HEK293 (cell line): ENCODE measurements at regions not wholly inside any gene's neighbourhood (a gene's known extent, or its start where the extent isn't known, plus 50 kb on each side); places are given as distances from the start of the nearest gene placed in this dataset.

ENCODE experiments used
- CTCF ChIA-PET: fragments of 350-600 bp; formaldehyde crosslinking; extraction: SDS; loops from one replicate; lab custom pipeline; 2021; ENCODE audit warnings: antibody characterized with exemption; lab: Yijun Ruan, JAX
- POLR2A ChIA-PET: fragments of 300-600 bp; formaldehyde crosslinking; extraction: SDS; loops from one replicate; lab custom pipeline; 2020; ENCODE audit warnings: antibody characterized with exemption, inconsistent platforms; lab: Yijun Ruan, JAX
- H3K27ac ChIP-seq: fragments of 200-500 bp; sonication (Bioruptor generic); 2 replicates; pipeline ENCODE4 v1.5.1; 2014; ENCODE audit warnings: low read depth, low read length, control low read depth, inconsistent platforms; ENCODE audit errors: extremely low read depth
- H3K36me3 ChIP-seq, 2 experiments: fragments of 200-500 bp in 1 of 2; sonication (Bioruptor generic) in 1 of 2; 1 replicate in 1 of 2; 2 replicates in 1 of 2; pipeline ENCODE4 v1.5.1; 2014 to 2017; ENCODE audit warnings: inconsistent platforms in 2 of 2, low read length in 2 of 2; ENCODE audit not compliant: control insufficient read depth in 2 of 2, insufficient read depth in 1 of 2
- H3K4me1 ChIP-seq: fragments of 200-500 bp; sonication (Bioruptor generic); 2 replicates; pipeline ENCODE4 v1.5.1; 2014; ENCODE audit warnings: mild to moderate bottlenecking, low read length, inconsistent platforms; ENCODE audit not compliant: control insufficient read depth, insufficient read depth
- H3K4me3 ChIP-seq: 2 replicates; pipeline ENCODE4 v1.5.1; 2011; ENCODE audit warnings: low read depth, mild to moderate bottlenecking, control low read depth, low read length, moderate library complexity
- H3K9me3 ChIP-seq: fragments of 200-500 bp; sonication (Bioruptor generic); 2 replicates; pipeline ENCODE4 v1.5.1; 2014; ENCODE audit warnings: low read depth, low read length, inconsistent platforms; ENCODE audit not compliant: control insufficient read depth, insufficient read depth
- AEBP2 ChIP-seq: fragments of 450-650 bp; formaldehyde crosslinking; IDR thresholded peaks from 2 replicates; pipeline ENCODE4 v1.5.1; 2016; ENCODE audit warnings: missing biosample characterization, missing genetic modification characterization, borderline replicate concordance
- INSM2 ChIP-seq: fragments of 450-650 bp; formaldehyde crosslinking; IDR thresholded peaks from 2 replicates; pipeline ENCODE4 v1.5.1; 2016; ENCODE audit warnings: missing biosample characterization, missing genetic modification characterization
- KLF8 ChIP-seq: fragments of 450-650 bp; formaldehyde crosslinking; IDR thresholded peaks from 2 replicates; pipeline ENCODE4 v1.5.1; 2016; ENCODE audit warnings: missing biosample characterization, missing genetic modification characterization
- MEIS1 ChIP-seq: sonication (generic); formaldehyde crosslinking; IDR thresholded peaks from 2 replicates; pipeline ENCODE4 v1.8.1; 2022; ENCODE audit warnings: missing genetic modification reagents, mild to moderate bottlenecking, borderline replicate concordance
- SP7 ChIP-seq: fragments of 450-650 bp; formaldehyde crosslinking; IDR thresholded peaks from 2 replicates; pipeline ENCODE4 v1.5.1; 2016; ENCODE audit warnings: missing biosample characterization, missing genetic modification characterization
- ZBTB6 ChIP-seq: fragments of 450-650 bp; formaldehyde crosslinking; IDR thresholded peaks from 2 replicates; pipeline ENCODE4 v1.5.1; 2017; ENCODE audit warnings: missing biosample characterization, missing genetic modification characterization
- ZBTB8A ChIP-seq: fragments of 450-650 bp; formaldehyde crosslinking; IDR thresholded peaks from 2 replicates; pipeline ENCODE4 v1.5.1; 2016; ENCODE audit warnings: missing biosample characterization, missing genetic modification characterization
- ZFHX2 ChIP-seq: fragments of 450-650 bp; formaldehyde crosslinking; conservative IDR thresholded peaks from 2 replicates; pipeline ENCODE4 v1.5.1; 2016; ENCODE audit warnings: missing biosample characterization, missing genetic modification characterization
- ZNF112 ChIP-seq: fragments of 450-650 bp; formaldehyde crosslinking; IDR thresholded peaks from 2 replicates; pipeline ENCODE4 v1.5.0; 2017; ENCODE audit warnings: missing biosample characterization, missing genetic modification characterization
- ZNF202 ChIP-seq: fragments of 450-650 bp; formaldehyde crosslinking; IDR thresholded peaks from 2 replicates; pipeline ENCODE4 v1.5.1; 2016; ENCODE audit warnings: missing biosample characterization, missing genetic modification characterization, borderline replicate concordance
- ZNF23 ChIP-seq: fragments of 450-650 bp; formaldehyde crosslinking; IDR thresholded peaks from 2 replicates; pipeline ENCODE4 v1.5.1; 2016; ENCODE audit warnings: missing biosample characterization, missing genetic modification characterization, borderline replicate concordance
- ZNF324 ChIP-seq: fragments of 450-650 bp; formaldehyde crosslinking; IDR thresholded peaks from 2 replicates; pipeline ENCODE4 v1.5.1; 2016; ENCODE audit warnings: missing biosample characterization, missing genetic modification characterization
- ZNF350 ChIP-seq: fragments of 450-650 bp; formaldehyde crosslinking; IDR thresholded peaks from 2 replicates; pipeline ENCODE4 v1.5.0; 2017; ENCODE audit warnings: missing biosample characterization, mild to moderate bottlenecking, missing genetic modification characterization
- ZNF366 ChIP-seq: fragments of 450-650 bp; formaldehyde crosslinking; conservative IDR thresholded peaks from 2 replicates; pipeline ENCODE4 v1.5.1; 2016; ENCODE audit warnings: missing biosample characterization, missing genetic modification characterization
- ZNF521 ChIP-seq: fragments of 450-650 bp; formaldehyde crosslinking; IDR thresholded peaks from 2 replicates; pipeline ENCODE4 v1.5.1; 2017; ENCODE audit warnings: missing biosample characterization, mild to moderate bottlenecking, missing genetic modification characterization
- ZNF560 ChIP-seq: fragments of 450-650 bp; formaldehyde crosslinking; IDR thresholded peaks from 2 replicates; pipeline ENCODE4 v1.5.1; 2017; ENCODE audit warnings: missing biosample characterization, missing genetic modification characterization, borderline replicate concordance
- ZNF76 ChIP-seq: fragments of 450-650 bp; formaldehyde crosslinking; IDR thresholded peaks from 2 replicates; pipeline ENCODE4; 2016; ENCODE audit warnings: low read depth, missing biosample characterization, missing genetic modification characterization, borderline replicate concordance
- TF ChIP-seq, protein P1 (sequence below): fragments of 450-650 bp; formaldehyde crosslinking; IDR thresholded peaks from 2 replicates; pipeline ENCODE4 v1.5.1; 2016; ENCODE audit warnings: missing biosample characterization, missing genetic modification characterization, low read depth
- TF ChIP-seq, protein P2 (sequence below): fragments of 450-650 bp; formaldehyde crosslinking; IDR thresholded peaks from 2 replicates; pipeline ENCODE4 v1.5.1; 2016; ENCODE audit warnings: missing biosample characterization, missing genetic modification characterization
- TF ChIP-seq, protein P3 (sequence below): fragments of 450-650 bp; formaldehyde crosslinking; IDR thresholded peaks from 2 replicates; pipeline ENCODE4 v1.5.1; 2016; ENCODE audit warnings: missing biosample characterization, missing genetic modification characterization

DNA sequence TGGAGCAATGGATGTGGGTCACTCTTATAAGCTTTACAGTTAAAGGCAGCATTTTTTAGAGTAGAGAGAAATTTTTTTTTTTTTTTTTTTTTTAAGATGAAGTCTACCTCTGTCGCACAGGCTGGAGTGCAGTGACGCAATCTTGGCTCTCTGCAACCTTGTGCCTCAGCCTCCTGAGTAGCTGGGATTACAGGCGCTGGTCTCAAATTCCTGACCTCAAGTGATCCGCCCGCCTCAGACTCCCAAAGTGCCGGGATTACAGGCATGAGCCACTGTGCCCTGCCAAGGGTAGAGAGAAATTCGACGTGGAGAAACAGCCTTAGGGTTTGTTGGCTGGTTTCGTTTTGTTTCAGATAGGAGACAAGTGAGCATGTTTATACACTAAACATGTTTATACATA is 594.2 kb upstream of the ADAMTS5 start:
- TF ChIP-seq ZNF202 (tag by site-specific recombination) = no peak
- TF ChIP-seq ZNF366 (tag by site-specific recombination) = no peak
- no peak for TF ChIP-seq ZNF350
- no peak for TF ChIP-seq AEBP2 (tag by site-specific recombination)
- TF ChIP-seq ZBTB8A (tag by site-specific recombination) = no peak
- no peak for TF ChIP-seq SP7 (tag by site-specific recombination)
- TF ChIP-seq ZFHX2 (tag by site-specific recombination) = no peak
- no peak for TF ChIP-seq ZNF112 (tag by site-specific recombination)
- no peak for TF ChIP-seq ZNF560 (tag by site-specific recombination)
- TF ChIP-seq ZBTB6 (tag by site-specific recombination) = no peak
- TF ChIP-seq, protein P1, sequence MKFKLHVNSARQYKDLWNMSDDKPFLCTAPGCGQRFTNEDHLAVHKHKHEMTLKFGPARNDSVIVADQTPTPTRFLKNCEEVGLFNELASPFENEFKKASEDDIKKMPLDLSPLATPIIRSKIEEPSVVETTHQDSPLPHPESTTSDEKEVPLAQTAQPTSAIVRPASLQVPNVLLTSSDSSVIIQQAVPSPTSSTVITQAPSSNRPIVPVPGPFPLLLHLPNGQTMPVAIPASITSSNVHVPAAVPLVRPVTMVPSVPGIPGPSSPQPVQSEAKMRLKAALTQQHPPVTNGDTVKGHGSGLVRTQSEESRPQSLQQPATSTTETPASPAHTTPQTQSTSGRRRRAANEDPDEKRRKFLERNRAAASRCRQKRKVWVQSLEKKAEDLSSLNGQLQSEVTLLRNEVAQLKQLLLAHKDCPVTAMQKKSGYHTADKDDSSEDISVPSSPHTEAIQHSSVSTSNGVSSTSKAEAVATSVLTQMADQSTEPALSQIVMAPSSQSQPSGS = no peak
- TF ChIP-seq, protein P2, sequence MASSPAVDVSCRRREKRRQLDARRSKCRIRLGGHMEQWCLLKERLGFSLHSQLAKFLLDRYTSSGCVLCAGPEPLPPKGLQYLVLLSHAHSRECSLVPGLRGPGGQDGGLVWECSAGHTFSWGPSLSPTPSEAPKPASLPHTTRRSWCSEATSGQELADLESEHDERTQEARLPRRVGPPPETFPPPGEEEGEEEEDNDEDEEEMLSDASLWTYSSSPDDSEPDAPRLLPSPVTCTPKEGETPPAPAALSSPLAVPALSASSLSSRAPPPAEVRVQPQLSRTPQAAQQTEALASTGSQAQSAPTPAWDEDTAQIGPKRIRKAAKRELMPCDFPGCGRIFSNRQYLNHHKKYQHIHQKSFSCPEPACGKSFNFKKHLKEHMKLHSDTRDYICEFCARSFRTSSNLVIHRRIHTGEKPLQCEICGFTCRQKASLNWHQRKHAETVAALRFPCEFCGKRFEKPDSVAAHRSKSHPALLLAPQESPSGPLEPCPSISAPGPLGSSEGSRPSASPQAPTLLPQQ (tag by site-specific recombination) = no peak
- TF ChIP-seq KLF8 (tag by site-specific recombination) = no peak
- TF ChIP-seq ZNF76 (tag by site-specific recombination) = no peak
- TF ChIP-seq ZNF324 (tag by site-specific recombination) = no peak
- no peak for TF ChIP-seq MEIS1 (CRISPR knock-in tag)
- TF ChIP-seq INSM2 = no peak
- no peak for TF ChIP-seq ZNF521 (tag by site-specific recombination)
- TF ChIP-seq, protein P3, sequence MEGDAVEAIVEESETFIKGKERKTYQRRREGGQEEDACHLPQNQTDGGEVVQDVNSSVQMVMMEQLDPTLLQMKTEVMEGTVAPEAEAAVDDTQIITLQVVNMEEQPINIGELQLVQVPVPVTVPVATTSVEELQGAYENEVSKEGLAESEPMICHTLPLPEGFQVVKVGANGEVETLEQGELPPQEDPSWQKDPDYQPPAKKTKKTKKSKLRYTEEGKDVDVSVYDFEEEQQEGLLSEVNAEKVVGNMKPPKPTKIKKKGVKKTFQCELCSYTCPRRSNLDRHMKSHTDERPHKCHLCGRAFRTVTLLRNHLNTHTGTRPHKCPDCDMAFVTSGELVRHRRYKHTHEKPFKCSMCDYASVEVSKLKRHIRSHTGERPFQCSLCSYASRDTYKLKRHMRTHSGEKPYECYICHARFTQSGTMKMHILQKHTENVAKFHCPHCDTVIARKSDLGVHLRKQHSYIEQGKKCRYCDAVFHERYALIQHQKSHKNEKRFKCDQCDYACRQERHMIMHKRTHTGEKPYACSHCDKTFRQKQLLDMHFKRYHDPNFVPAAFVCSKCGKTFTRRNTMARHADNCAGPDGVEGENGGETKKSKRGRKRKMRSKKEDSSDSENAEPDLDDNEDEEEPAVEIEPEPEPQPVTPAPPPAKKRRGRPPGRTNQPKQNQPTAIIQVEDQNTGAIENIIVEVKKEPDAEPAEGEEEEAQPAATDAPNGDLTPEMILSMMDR (tag by site-specific recombination) = no peak
- no peak for TF ChIP-seq ZNF23
- no peak overlapping the region for H3K27ac ChIP-seq
- ChIA-PET POLR2A (no interaction called here), CTCF (no interaction called here)
- H3K4me1 ChIP-seq = no peaks in the 10 kb centered on the region
- H3K9me3 ChIP-seq = no peaks in the 10 kb centered on the region
- no peak overlapping the region for H3K4me3 ChIP-seq
- H3K36me3 ChIP-seq = no peaks in the 10 kb centered on the region
